Activated T-helper 2 cell treated with anti-CD3 and anti-CD28 coated beads, Interferon-gamma antibody, Interleukin-2, Interleukin-4, amounts not matched to agents 10 μg/mL and 5 μg/mL and 100 μg/mL, durations not matched to agents 14 hours and 24 hours and 36 hours (primary cell): ENCODE measurements at regions not wholly inside any gene's neighbourhood (a gene's known extent, or its start where the extent isn't known, plus 50 kb on each side); places are given as distances from the start of the nearest gene placed in this dataset.

Experiments
- DNase-seq: peaks from one replicate; pipeline ENCODE4 v3.0.0; 2021; ENCODE audit warnings: low spot score
- H3K27ac Mint-ChIP-seq: one replicate; pipeline ENCODE4 v1.8.0; 2021; ENCODE audit warnings: mixed read lengths
- H3K27me3 Mint-ChIP-seq: one replicate; pipeline ENCODE4 v1.8.0; 2021; ENCODE audit warnings: low read depth, mixed read lengths
- H3K36me3 Mint-ChIP-seq: one replicate; pipeline ENCODE4 v1.8.0; 2021; ENCODE audit warnings: low read depth, mixed read lengths
- H3K4me1 Mint-ChIP-seq: one replicate; pipeline ENCODE4 v1.8.0; 2021; ENCODE audit warnings: low read depth, mixed read lengths
- H3K4me3 Mint-ChIP-seq: one replicate; pipeline ENCODE4 v1.8.0; 2021; ENCODE audit warnings: low read depth, mild to moderate bottlenecking, moderate library complexity, mixed read lengths
- H3K9me3 Mint-ChIP-seq: one replicate; pipeline ENCODE4 v1.8.0; 2021; ENCODE audit warnings: mixed read lengths
- intact Hi-C: fragments of 100-400 bp; cut with micrococcal nuclease; formaldehyde crosslinking; loops from one replicate; pipeline ENCODE4 v1.15.1; 2023

DNA sequence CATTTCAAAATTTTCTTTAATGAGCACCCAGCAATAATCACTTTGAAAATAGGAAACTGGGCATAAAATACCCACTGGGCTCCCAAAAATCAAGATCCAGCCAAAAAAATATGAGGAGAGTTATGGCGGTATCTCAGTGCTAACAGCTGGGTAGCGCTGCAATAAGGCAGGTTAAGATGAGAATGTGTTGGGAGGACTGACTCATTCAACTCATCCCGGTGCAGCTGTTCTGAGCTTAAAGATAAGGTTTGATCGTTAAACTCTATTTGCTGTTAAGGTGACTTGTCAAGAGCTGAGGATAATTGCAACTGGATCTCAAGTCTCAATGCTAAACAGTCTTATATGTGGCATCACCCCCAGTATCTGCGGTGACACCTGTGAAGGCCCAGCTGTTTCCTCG lies 507.7 kb downstream of the EPM2A start:
- intact Hi-C loops: no loop called here
- Mint-ChIP-seq H3K27ac (no peak overlapping the region), H3K4me3 (no peak overlapping the region), H3K36me3 (no peaks in the 10 kb centered on the region), H3K9me3 (no peaks in the 10 kb centered on the region), H3K27me3 (peaks cover 1% of the 10 kb centered on the region), H3K4me1 (no peaks in the 10 kb centered on the region)
- DNase-seq: no peak

DNA sequence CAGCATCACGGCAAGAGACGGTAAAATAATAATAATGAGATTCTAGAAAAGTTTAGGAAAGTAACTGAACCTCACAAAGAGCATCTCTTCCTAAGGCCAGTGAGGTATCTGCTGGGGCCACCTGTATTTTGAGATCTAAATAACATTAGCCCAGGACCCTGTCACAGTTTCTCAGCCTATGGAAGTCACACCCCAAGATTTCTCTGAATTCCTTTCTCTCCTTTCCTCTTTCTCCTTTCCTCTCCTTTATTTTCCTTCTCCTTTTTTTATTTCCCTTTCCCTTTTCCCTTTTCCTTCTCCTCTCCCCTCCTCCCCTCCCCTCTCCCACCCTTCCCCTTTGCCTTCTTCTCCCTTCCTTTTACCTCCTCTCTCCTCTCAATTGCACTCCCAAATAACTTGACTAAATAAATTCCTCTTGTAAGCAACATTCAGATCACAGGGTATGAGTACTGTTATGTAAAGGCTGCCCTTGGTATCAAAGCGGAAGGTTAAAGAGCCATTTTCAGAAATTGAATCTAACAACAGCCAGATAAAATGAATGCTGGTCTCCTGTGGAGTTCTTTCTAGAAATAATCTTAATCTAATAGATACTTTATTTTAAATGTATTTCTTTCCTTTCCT lies 506.2 kb downstream of the EPM2A start:
- H3K27me3 Mint-ChIP-seq: peaks cover 1% of the 10 kb centered on the region
- no peak for DNase-seq
- H3K4me3 Mint-ChIP-seq: no peak overlapping the region
- intact Hi-C loops: no loop called here
- no peak overlapping the region for H3K27ac Mint-ChIP-seq
- no peaks in the 10 kb centered on the region for H3K9me3 Mint-ChIP-seq
- H3K4me1 Mint-ChIP-seq: no peaks in the 10 kb centered on the region
- H3K36me3 Mint-ChIP-seq: no peaks in the 10 kb centered on the region

- Mint-ChIP-seq H3K27ac (no peak overlapping the region), H3K4me3 (no peak overlapping the region), H3K9me3 (no peaks in the 10 kb centered on the region), H3K27me3 (no peaks in the 10 kb centered on the region), H3K36me3 (no peaks in the 10 kb centered on the region), H3K4me1 (no peaks in the 10 kb centered on the region)
- DNase-seq: no peak
- intact Hi-C loops: no loop called here
These were observed 501.4 kb downstream of the EPM2A start for GRCh38 chr6:145233955-145234354.

DNA sequence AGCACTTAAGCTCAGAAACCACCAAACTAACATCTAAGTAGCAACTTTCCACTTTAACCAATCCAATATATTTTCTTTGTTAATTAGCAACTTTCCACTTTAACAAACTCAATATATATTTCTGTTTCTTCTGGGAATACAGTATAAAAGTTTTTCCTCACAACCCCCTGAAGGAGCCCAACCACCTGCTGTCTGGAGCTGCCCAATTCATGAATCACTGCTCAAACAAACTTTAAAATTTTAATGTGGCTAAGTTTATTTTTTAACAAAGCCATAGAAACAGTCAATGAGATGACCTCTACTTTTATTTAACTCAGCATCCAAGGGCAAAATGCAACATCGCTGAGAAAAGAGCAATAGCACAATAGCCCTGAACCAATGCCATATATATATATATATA lies 500.1 kb downstream of the EPM2A start:
- DNase-seq: no peak
- Mint-ChIP-seq H3K4me3 (no peak overlapping the region), H3K27ac (no peak overlapping the region), H3K4me1 (no peaks in the 10 kb centered on the region), H3K36me3 (no peaks in the 10 kb centered on the region), H3K27me3 (no peaks in the 10 kb centered on the region), H3K9me3 (no peaks in the 10 kb centered on the region)
- intact Hi-C loops: no loop called here

- DNase-seq: no peak
These were observed 496.5 kb downstream of the EPM2A start for GRCh38 chr6:145238787-145239186.

DNA sequence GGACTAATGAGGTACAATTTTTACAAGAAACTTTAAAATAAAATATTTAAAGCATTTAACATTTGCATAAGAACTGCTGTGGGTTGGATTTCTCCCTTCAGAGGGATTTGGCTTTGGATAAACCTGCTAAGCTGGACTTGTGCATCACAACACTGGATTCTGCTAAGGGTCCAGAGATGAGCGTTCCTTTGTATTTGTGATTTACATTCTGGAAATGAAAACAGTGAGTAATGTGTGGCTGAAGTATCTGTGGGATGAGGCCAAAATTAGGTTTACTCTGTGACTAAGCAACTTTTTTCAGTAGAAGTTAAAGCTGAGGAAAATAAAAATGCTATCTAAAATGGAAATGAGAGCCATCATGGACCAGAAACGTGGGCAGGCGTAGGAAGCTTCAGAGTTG lies 494.3 kb downstream of the EPM2A start:
- intact Hi-C loops: no loop called here
- Mint-ChIP-seq H3K4me3 (no peak overlapping the region), H3K4me1 (peaks cover 2% of the 10 kb centered on the region), H3K27me3 (peaks cover 4% of the 10 kb centered on the region), H3K27ac (no peak overlapping the region), H3K36me3 (no peaks in the 10 kb centered on the region), H3K9me3 (no peaks in the 10 kb centered on the region)
- DNase-seq: no peak

More at GRCh38 chr6:145238787-145239186, 496.5 kb downstream of the EPM2A start:
- no peaks in the 10 kb centered on the region for H3K9me3 Mint-ChIP-seq
- H3K36me3 Mint-ChIP-seq: no peaks in the 10 kb centered on the region
- no peak overlapping the region for H3K27ac Mint-ChIP-seq
- H3K4me1 Mint-ChIP-seq: peaks cover 2% of the 10 kb centered on the region
- H3K4me3 Mint-ChIP-seq: no peak overlapping the region
- intact Hi-C loops: no loop called here
- peaks cover 4% of the 10 kb centered on the region for H3K27me3 Mint-ChIP-seq

DNA sequence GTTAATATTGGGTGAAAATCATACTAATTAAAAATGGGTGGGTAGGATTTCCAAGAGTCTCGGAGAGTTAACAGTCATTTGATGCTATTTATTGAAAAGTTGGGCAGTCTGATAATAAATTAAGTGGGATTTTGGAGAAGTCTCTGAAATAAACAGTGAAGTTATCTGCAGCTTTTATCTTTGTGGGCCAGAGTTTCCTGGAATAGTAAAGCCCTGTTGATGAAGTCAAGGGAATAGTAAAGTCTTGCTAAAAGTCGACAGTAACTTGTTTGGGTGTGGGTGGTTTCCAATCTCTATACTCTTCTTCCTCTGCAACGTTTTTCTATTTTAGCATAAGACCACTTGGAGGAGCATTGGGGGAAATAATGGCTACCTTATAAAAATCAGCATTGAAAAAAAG lies 493.6 kb downstream of the EPM2A start:
- Mint-ChIP-seq H3K4me3 (no peak overlapping the region), H3K27me3 (peaks cover 4% of the 10 kb centered on the region), H3K4me1 (peaks cover 2% of the 10 kb centered on the region), H3K27ac (no peak overlapping the region), H3K9me3 (no peaks in the 10 kb centered on the region), H3K36me3 (no peaks in the 10 kb centered on the region)
- DNase-seq: no peak
- intact Hi-C loops: no loop called here

- intact Hi-C loops: no loop called here
- Mint-ChIP-seq H3K27ac (no peak overlapping the region), H3K27me3 (peaks cover 4% of the 10 kb centered on the region), H3K4me3 (no peak overlapping the region), H3K36me3 (no peaks in the 10 kb centered on the region), H3K4me1 (peaks cover 2% of the 10 kb centered on the region), H3K9me3 (no peaks in the 10 kb centered on the region)
- no peak for DNase-seq
These were observed 490.8 kb downstream of the EPM2A start for GRCh38 chr6:145244349-145245100.

- H3K27ac Mint-ChIP-seq: no peak overlapping the region
- intact Hi-C loops: no loop called here
- no peaks in the 10 kb centered on the region for H3K9me3 Mint-ChIP-seq
- peaks cover 2% of the 10 kb centered on the region for H3K4me1 Mint-ChIP-seq
- H3K4me3 Mint-ChIP-seq: no peak overlapping the region
- H3K36me3 Mint-ChIP-seq: no peaks in the 10 kb centered on the region
- no peak for DNase-seq
- H3K27me3 Mint-ChIP-seq: peaks cover 4% of the 10 kb centered on the region
These were observed 490.2 kb downstream of the EPM2A start for GRCh38 chr6:145245119-145245518.

DNA sequence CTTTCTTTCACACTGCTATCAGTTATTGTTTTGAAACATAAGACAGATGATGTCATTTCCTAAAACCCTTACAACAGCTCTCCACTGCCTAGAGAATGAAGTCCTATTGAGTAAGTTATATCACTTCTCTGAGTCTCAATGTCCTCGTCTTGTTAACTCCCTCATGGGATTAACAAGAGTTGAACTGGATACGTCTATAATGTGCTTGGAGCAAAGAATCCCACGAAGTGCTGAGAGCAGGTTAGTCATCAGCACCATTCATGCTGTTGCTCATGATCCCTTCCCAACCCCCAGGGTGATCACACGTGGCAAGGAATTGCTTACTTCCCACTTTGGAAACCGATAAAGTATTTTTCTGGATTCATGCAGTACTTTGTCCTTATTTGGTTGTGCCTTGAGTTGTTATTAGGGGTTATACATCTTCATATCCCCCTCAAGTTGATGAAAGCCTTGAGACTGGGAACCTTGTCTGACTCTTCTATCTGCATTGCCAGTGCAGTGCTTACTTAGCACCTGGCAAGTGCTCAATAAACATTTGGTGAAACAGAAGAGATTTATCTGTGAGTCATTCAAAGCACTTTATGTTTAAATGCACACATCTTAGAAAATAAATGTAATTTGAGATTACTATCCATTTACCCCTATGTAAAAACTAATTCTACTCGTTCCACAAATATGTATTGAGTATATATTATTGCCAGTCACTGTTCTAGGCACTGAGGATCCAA lies 487.5 kb downstream of the EPM2A start:
- H3K4me3 Mint-ChIP-seq: no peak overlapping the region
- no peaks in the 10 kb centered on the region for H3K4me1 Mint-ChIP-seq
- intact Hi-C loops: no loop called here
- no peaks in the 10 kb centered on the region for H3K9me3 Mint-ChIP-seq
- H3K27me3 Mint-ChIP-seq: no peaks in the 10 kb centered on the region
- DNase-seq: no peak
- H3K36me3 Mint-ChIP-seq: no peaks in the 10 kb centered on the region
- H3K27ac Mint-ChIP-seq: no peak overlapping the region

- Mint-ChIP-seq H3K4me3 (no peak overlapping the region), H3K9me3 (no peaks in the 10 kb centered on the region), H3K27me3 (no peaks in the 10 kb centered on the region), H3K36me3 (no peaks in the 10 kb centered on the region), H3K27ac (no peak overlapping the region), H3K4me1 (no peaks in the 10 kb centered on the region)
- no peak for DNase-seq
- intact Hi-C loops: no loop called here
These were observed 484.9 kb downstream of the EPM2A start for GRCh38 chr6:145250436-145250835.

DNA sequence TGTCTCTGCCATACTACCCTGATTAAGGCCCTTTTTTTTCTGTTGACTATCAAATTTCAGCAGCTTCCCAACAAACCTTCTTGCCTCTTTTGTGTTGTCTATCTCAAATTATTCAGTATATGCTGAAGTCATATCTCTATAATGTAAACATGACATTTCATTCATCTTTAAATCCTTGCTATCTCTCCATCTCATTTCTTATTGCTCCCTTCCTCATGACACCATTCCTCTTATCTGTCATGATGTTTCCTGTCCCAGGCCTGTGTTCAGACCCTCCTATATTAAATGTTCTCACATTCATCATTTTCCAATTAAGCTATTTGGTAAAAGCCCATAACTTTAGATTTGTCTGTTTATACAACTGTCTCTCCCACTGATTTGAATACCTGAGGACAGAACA lies 482.6 kb downstream of the EPM2A start:
- Mint-ChIP-seq H3K36me3 (no peaks in the 10 kb centered on the region), H3K4me1 (no peaks in the 10 kb centered on the region), H3K4me3 (no peak overlapping the region), H3K27ac (no peak overlapping the region), H3K27me3 (no peaks in the 10 kb centered on the region), H3K9me3 (no peaks in the 10 kb centered on the region)
- no peak for DNase-seq
- intact Hi-C loops: no loop called here
